Body of pancreas (tissue), 4 donors: ENCODE measurements at regions not wholly inside any gene's neighbourhood (a gene's known extent, or its start where the extent isn't known, plus 50 kb on each side); places are given as distances from the start of the nearest gene placed in this dataset.

Experiments used
- ATAC-seq: fragments of 150-250 bp; one replicate; pipeline ENCODE4 v1.9.1; 2016
- DNase-seq, 4 donors: peaks; one replicate each; pipeline ENCODE4 v3.0.0-alpha.2; 2019
- H3K27ac ChIP-seq, 4 donors: fragments of 200-600 bp; sonication (generic); 1 replicate in 3 of 4; 2 replicates in 1 of 4; pipeline versions ENCODE4 v1.5.1 to v1.6.1; 2016 to 2019; ENCODE audit warnings: mild to moderate bottlenecking in 1 of 4, mixed read lengths in 1 of 4, moderate library complexity in 1 of 4
- H3K27me3 ChIP-seq, 2 donors: fragments of 200-600 bp; sonication (generic); one replicate each; pipeline ENCODE4 v1.6.0; 2016; ENCODE audit warnings: mild to moderate bottlenecking in 1 of 2
- H3K36me3 ChIP-seq, 2 donors: fragments of 200-600 bp; sonication (generic); replicated peaks in 1 of 2; 2 replicates each; pipeline ENCODE4 v1.5.1; 2016; ENCODE audit warnings: low read depth in 2 of 2; ENCODE audit not compliant: insufficient read depth in 1 of 2
- H3K4me1 ChIP-seq: fragments of 200-600 bp; sonication (generic); one replicate; pipeline ENCODE4 v1.6.0; 2016
- H3K4me3 ChIP-seq, 2 donors: fragments of 200-600 bp; sonication (generic); 1 replicate in 1 of 2; 2 replicates in 1 of 2; pipeline ENCODE4 v1.5.1; 2016 to 2019
- H3K9me3 ChIP-seq, 3 donors: fragments of 200-600 bp; sonication (generic); 1 replicate in 2 of 3; 2 replicates in 1 of 3; pipeline ENCODE4 v1.5.1; 2016
- CTCF ChIP-seq, 7 experiments: fragments of 450-650 bp in 4 of 7; fragments of 200-600 bp in 3 of 7; sonication (generic) in 3 of 7; IDR thresholded peaks; one replicate each; pipeline ENCODE4 v1.5.1; 2016 to 2019; ENCODE audit warnings: antibody characterized with exemption in 7 of 7
- POLR2A ChIP-seq, 3 donors: fragments of 450-650 bp; IDR thresholded peaks; one replicate each; pipeline ENCODE4 v1.6.1; 2016; ENCODE audit warnings: antibody characterized with exemption in 3 of 3, mild to moderate bottlenecking in 2 of 3
- WGBS, 2 donors: methylation state at CpG; one replicate each; pipeline ENCODE4 v1.1.5; 2017; 5-methylcytosine and 5-hydroxymethylcytosine counted together
- intact Hi-C: fragments of 100-400 bp; cut with DNase I; formaldehyde crosslinking; loops from one replicate; pipeline ENCODE4 v1.15.1; 2023

GRCh38 chr12:116474899-116475298 is 84.3 kb upstream of the MAP1LC3B2 start:
- intact Hi-C loops: no loop called here
- DNase-seq: no peak
- H3K36me3 ChIP-seq: no peaks in the 10 kb centered on the region
- H3K4me3 ChIP-seq: no peak overlapping the region
- no peak for ATAC-seq
- H3K4me1 ChIP-seq: peaks cover 13% of the 10 kb centered on the region
- no peaks in the 10 kb centered on the region for H3K9me3 ChIP-seq
- WGBS, 2 donors: 94 to 98% methylated on average over 4 of the region's 4 CpGs
- no peak overlapping the region for H3K27ac ChIP-seq
- H3K27me3 ChIP-seq: no peaks in the 10 kb centered on the region
- TF ChIP-seq CTCF (IDR thresholded peaks at IDR 0.05) (no peak), POLR2A (IDR thresholded peaks at IDR 0.05) (no peak)

GRCh38 chr12:116476227-116476822 is 82.9 kb upstream of the MAP1LC3B2 start:
- Histone ChIP-seq H3K27ac (peak overlapping the region in 3 of 4 donors; percentile 37 to 45 (median 38)), H3K4me3 (no peak overlapping the region), H3K27me3 (no peaks in the 10 kb centered on the region), H3K9me3 (no peaks in the 10 kb centered on the region), H3K4me1 (peaks cover 13% of the 10 kb centered on the region), H3K36me3 (no peaks in the 10 kb centered on the region)
- intact Hi-C loops: no loop called here
- DNase-seq (peak; percentile 50 to 78 (median 62)), ATAC-seq (peak; percentile 83)
- WGBS, 2 donors: 36 to 50% methylated on average over 7 of the region's 7 CpGs
- TF ChIP-seq POLR2A (IDR thresholded peaks at IDR 0.05) (no peak), CTCF (IDR thresholded peaks at IDR 0.05) (no peak)

GRCh38 chr12:116478243-116478773 is 80.9 kb upstream of the MAP1LC3B2 start:
- Histone ChIP-seq H3K27me3 (no peaks in the 10 kb centered on the region), H3K4me1 (peaks cover 13% of the 10 kb centered on the region), H3K36me3 (no peaks in the 10 kb centered on the region), H3K9me3 (no peaks in the 10 kb centered on the region), H3K4me3 (no peak overlapping the region), H3K27ac (no peak overlapping the region)
- TF ChIP-seq POLR2A (IDR thresholded peaks at IDR 0.05): no peak
- TF ChIP-seq CTCF (IDR thresholded peaks at IDR 0.05): no peak
- DNase-seq (no peak), ATAC-seq (no peak)
- intact Hi-C loops: no loop called here
- 82 to 84% methylated on average over 6 of the region's 6 CpGs for WGBS, 2 donors

GRCh38 chr12:116480210-116480810 is 78.9 kb upstream of the MAP1LC3B2 start:
- H3K4me1 ChIP-seq: peaks cover 13% of the 10 kb centered on the region
- no peaks in the 10 kb centered on the region for H3K36me3 ChIP-seq
- no peak overlapping the region for H3K27ac ChIP-seq
- DNase-seq (no peak), ATAC-seq (no peak)
- no peak overlapping the region for H3K4me3 ChIP-seq
- TF ChIP-seq CTCF (IDR thresholded peaks at IDR 0.05): no peak
- no peak for TF ChIP-seq POLR2A (IDR thresholded peaks at IDR 0.05)
- 86 to 91% methylated on average over 3 of the region's 3 CpGs for WGBS, 2 donors
- H3K27me3 ChIP-seq: no peaks in the 10 kb centered on the region
- intact Hi-C loops: no loop called here
- H3K9me3 ChIP-seq: no peaks in the 10 kb centered on the region

GRCh38 chr12:116481726-116482125 is 77.5 kb upstream of the MAP1LC3B2 start:
- WGBS, 2 donors: 67 to 76% methylated on average over 8 to 9 of the region's 9 CpGs
- intact Hi-C loops: no loop called here
- Histone ChIP-seq H3K27ac (no peak overlapping the region), H3K4me1 (peaks cover 4% of the 10 kb centered on the region), H3K36me3 (no peaks in the 10 kb centered on the region), H3K4me3 (no peak overlapping the region), H3K27me3 (no peaks in the 10 kb centered on the region), H3K9me3 (no peaks in the 10 kb centered on the region)
- ATAC-seq (no peak), DNase-seq (no peak)
- no peak for TF ChIP-seq CTCF (IDR thresholded peaks at IDR 0.05)
- TF ChIP-seq POLR2A (IDR thresholded peaks at IDR 0.05): no peak
